ENCODE measurements at regions not wholly inside any gene's neighbourhood (a gene's known extent, or its start where the extent isn't known, plus 50 kb on each side); places are given as distances from the start of the nearest gene placed in this dataset.

DNA sequence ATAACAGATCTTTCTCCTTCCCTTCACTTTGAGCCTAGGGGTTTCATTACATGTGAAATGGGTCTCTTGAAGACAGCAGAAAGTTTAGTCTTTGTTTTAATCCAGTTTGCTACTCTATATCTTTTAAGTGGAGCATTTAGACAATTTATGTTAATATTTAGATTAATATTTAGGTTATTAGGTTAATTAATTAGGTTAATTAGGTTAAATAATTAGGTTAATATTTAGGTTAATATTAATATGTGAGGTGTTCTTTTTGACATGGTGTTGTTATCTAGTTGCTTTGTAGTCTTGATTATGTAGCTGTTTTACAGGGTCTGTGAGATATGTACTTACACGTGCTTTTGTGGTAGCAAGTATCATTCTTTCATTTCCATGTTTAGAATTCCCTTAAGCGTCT, 312.9 kb downstream of the NEK10 start:
- H3K27me3 Mint-ChIP-seq: no peaks in the 10 kb centered on the region
- no peaks in the 10 kb centered on the region for H3K36me3 Mint-ChIP-seq
- H3K4me1 Mint-ChIP-seq (ENCODE audit: unreplicated experiment): no peaks in the 10 kb centered on the region
- no peak overlapping the region for H3K4me3 Mint-ChIP-seq
- TF ChIP-seq, protein P1, sequence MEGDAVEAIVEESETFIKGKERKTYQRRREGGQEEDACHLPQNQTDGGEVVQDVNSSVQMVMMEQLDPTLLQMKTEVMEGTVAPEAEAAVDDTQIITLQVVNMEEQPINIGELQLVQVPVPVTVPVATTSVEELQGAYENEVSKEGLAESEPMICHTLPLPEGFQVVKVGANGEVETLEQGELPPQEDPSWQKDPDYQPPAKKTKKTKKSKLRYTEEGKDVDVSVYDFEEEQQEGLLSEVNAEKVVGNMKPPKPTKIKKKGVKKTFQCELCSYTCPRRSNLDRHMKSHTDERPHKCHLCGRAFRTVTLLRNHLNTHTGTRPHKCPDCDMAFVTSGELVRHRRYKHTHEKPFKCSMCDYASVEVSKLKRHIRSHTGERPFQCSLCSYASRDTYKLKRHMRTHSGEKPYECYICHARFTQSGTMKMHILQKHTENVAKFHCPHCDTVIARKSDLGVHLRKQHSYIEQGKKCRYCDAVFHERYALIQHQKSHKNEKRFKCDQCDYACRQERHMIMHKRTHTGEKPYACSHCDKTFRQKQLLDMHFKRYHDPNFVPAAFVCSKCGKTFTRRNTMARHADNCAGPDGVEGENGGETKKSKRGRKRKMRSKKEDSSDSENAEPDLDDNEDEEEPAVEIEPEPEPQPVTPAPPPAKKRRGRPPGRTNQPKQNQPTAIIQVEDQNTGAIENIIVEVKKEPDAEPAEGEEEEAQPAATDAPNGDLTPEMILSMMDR (conservative IDR thresholded peaks at IDR 0.05): no peak
- no peak overlapping the region for H3K27ac Mint-ChIP-seq
- H3K9me3 Mint-ChIP-seq: peaks cover 29% of the 10 kb centered on the region
- no peak for DNase-seq (ENCODE audit: extremely low spot score, unreplicated experiment)

DNA sequence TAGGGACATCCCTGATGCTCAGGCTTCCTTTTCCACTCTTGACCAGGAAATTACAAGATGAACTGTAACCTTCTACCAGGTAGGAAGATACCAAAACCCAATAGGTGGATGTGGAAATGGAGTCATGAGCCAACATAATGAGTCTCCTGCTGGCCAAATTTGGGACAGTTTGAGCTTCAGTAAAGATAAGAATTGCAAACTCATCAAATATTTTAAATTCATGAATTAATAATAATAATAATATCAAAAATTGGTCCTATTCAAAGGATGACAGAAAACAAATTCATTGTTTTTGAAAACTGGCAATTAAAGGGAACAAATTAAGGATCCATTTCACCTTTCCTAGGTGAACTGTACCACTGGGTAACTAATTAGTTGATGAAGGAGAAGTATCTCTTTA, 309.7 kb downstream of the NEK10 start:
- Mint-ChIP-seq H3K4me1 (ENCODE audit: unreplicated experiment) (no peaks in the 10 kb centered on the region), H3K36me3 (no peaks in the 10 kb centered on the region), H3K9me3 (peaks cover 6% of the 10 kb centered on the region), H3K4me3 (no peak overlapping the region), H3K27me3 (peaks cover 5% of the 10 kb centered on the region), H3K27ac (no peak overlapping the region)
- DNase-seq (ENCODE audit: extremely low spot score, unreplicated experiment): no peak
- TF ChIP-seq, protein P1 (conservative IDR thresholded peaks at IDR 0.05): no peak
